Tibial nerve (tissue), 4 donors: ENCODE measurements at regions not wholly inside any gene's neighbourhood (a gene's known extent, or its start where the extent isn't known, plus 50 kb on each side); places are given as distances from the start of the nearest gene placed in this dataset.

Experiments
- EP300 ChIP-seq, 2 donors: sonication (generic); formaldehyde crosslinking; IDR thresholded peaks; one replicate each; pipeline ENCODE4 v1.6.1; 2017; ENCODE audit warnings: antibody characterized with exemption in 2 of 2, mild to moderate bottlenecking in 1 of 2
- POLR2A ChIP-seq, 2 donors: fragments of 450-650 bp; IDR thresholded peaks; one replicate each; pipeline ENCODE4 v1.6.1; 2017; ENCODE audit warnings: antibody characterized with exemption in 2 of 2, mild to moderate bottlenecking in 2 of 2, moderate library complexity in 2 of 2
- TF ChIP-seq, protein P1 (sequence below), 5 experiments: fragments of 200-600 bp in 3 of 5; fragments of 450-650 bp in 2 of 5; sonication (generic) in 3 of 5; IDR thresholded peaks; one replicate each; pipeline ENCODE4 v1.5.1; 2016 to 2019; ENCODE audit warnings: antibody characterized with exemption in 5 of 5, mild to moderate bottlenecking in 3 of 5, moderate library complexity in 2 of 5

DNA sequence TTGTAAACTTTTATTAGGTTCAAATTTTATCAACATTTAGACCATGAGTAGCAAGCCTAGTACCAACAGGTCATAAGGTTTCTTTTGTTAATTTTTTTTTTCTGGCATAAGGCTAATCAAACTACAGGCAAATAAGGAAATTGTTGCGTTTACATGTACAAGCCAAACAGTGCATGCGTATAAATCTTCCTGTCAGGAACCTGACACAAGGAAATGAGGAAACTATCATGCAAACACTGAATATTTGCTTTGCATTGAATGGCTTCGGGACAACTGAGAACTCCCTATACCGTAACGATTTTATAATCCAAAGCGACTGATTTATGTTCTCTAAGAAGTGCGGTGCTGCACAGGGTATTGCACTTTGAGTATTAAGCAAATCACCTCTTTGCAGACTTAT is 133.0 kb upstream of the TRPC4 start:
- TF ChIP-seq, protein P1, sequence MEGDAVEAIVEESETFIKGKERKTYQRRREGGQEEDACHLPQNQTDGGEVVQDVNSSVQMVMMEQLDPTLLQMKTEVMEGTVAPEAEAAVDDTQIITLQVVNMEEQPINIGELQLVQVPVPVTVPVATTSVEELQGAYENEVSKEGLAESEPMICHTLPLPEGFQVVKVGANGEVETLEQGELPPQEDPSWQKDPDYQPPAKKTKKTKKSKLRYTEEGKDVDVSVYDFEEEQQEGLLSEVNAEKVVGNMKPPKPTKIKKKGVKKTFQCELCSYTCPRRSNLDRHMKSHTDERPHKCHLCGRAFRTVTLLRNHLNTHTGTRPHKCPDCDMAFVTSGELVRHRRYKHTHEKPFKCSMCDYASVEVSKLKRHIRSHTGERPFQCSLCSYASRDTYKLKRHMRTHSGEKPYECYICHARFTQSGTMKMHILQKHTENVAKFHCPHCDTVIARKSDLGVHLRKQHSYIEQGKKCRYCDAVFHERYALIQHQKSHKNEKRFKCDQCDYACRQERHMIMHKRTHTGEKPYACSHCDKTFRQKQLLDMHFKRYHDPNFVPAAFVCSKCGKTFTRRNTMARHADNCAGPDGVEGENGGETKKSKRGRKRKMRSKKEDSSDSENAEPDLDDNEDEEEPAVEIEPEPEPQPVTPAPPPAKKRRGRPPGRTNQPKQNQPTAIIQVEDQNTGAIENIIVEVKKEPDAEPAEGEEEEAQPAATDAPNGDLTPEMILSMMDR (IDR thresholded peaks at IDR 0.05), result no peak
- TF ChIP-seq POLR2A (IDR thresholded peaks at IDR 0.05) (no peak), EP300 (IDR thresholded peaks at IDR 0.05) (no peak)
